ENCODE measurements at regions not wholly inside any gene's neighbourhood (a gene's known extent, or its start where the extent isn't known, plus 50 kb on each side); places are given as distances from the start of the nearest gene placed in this dataset.
A peak's percentile ranks its signal among the peaks of the same experiment; 100 is the strongest.
"Not testable (repeated sequence)": the region's sequence is repeated elsewhere in the genome, so short reads cannot be mapped to it uniquely, and the experiment has no call there.

DNA sequence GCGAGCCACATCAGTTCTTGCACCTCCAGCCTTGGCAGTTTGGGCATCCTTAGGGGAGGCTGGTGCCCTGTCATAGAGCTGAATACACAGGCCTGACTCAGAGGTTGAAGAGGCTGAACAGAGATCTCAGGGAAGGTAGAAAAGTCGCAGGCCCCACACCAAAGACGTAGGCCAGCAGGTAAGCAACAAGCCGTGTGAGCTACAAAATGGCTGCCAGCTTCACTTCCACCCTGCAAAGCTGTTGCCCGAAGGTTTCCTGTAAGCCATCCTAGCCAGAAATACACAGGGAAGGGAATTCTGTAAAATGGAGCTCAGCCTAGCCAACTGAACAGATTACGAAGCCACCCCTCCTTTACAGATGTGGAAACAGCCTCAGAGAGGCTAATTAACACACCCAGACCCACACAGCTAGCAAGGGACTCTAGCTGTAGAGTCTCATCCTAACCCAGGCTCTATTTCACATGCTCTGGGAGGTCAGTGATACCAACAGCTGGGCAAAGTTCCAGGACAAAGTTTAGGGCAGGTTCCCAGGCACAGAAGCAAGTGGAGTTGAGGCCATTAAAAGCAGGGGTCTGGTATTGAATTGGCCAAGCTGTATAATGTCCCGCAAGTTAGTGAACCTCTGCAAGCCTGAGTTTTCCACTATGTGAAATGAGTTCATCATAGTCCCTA is 66.3 kb upstream of the RASGRF1 start:
- DNase-seq: no peak

GRCh38 chr15:79154483-79155135 is 64.0 kb upstream of the RASGRF1 start:
- DNase-seq: no peak

GRCh38 chr15:79144290-79144689 is 53.7 kb upstream of the RASGRF1 start:
- DNase-seq: not testable (repeated sequence)

DNA sequence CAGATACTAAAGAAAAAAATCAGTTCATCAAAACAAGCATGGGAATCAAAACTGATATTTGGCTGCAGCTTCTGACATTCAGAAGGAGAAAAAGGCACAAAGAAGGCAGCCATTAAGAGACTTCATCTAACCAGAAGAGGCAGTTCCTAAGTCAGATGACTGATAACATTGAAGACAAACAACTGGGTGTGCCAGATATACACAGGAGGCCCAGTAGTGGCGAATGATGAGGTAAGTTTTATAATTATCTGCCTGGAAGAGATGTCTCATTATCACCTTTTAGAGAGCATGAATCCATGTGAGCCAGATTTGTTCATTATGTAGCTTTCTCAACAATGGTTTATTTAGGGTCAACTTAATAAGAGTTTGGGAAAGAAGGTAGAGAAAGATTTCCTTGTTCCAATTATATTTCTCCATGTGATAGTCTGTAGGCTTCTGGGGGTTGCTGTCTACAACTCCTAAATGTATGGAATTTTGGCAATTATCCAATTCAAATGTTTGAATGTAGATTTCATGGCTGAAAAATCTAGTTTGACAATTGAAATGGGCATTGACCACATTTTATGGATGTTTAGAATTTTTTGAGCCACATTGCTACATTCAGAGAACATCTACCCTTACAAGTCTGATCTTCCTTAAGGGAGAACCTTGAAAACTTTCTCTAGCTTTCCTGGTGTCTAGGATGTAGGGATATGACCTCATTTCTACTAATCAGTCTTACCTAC is 50.4 kb upstream of the RASGRF1 start:
- peak; percentile 27 for DNase-seq

Data from fibroblast of upper back skin (primary cell).